Mesenchymal stem cell (in vitro differentiated cells and primary cell): ENCODE measurements at regions not wholly inside any gene's neighbourhood (a gene's known extent, or its start where the extent isn't known, plus 50 kb on each side); places are given as distances from the start of the nearest gene placed in this dataset.

Experiments used
- DNase-seq: peaks from one replicate; pipeline ENCODE4 v3.0.0-alpha.2; 2013
- H2AFZ ChIP-seq: one replicate; pipeline ENCODE4 v1.6.1; 2013; ENCODE audit warnings: low read depth, mild to moderate bottlenecking, control low read depth, inconsistent platforms, low read length, moderate library complexity
- H2AK5ac ChIP-seq: 2 replicates; pipeline ENCODE4 v1.6.1; 2013; ENCODE audit warnings: low read length, moderate library complexity, mild to moderate bottlenecking, inconsistent platforms; ENCODE audit not compliant: severe bottlenecking
- H2BK120ac ChIP-seq: one replicate; pipeline ENCODE4 v1.6.1; 2013; ENCODE audit warnings: low read depth, mild to moderate bottlenecking, inconsistent platforms, low read length, moderate library complexity
- H2BK12ac ChIP-seq, 2 experiments: one replicate each; pipeline ENCODE4 v1.6.1; 2013; ENCODE audit warnings: inconsistent platforms in 2 of 2, low read length in 2 of 2, mild to moderate bottlenecking in 2 of 2, moderate library complexity in 2 of 2, control low read depth in 1 of 2
- H2BK15ac ChIP-seq: one replicate; pipeline ENCODE4 v1.6.1; 2013; ENCODE audit warnings: mild to moderate bottlenecking, low read depth, inconsistent platforms; ENCODE audit not compliant: poor library complexity, severe bottlenecking
- H2BK5ac ChIP-seq: 2 replicates; pipeline ENCODE4 v1.6.1; 2013; ENCODE audit warnings: low read depth, mild to moderate bottlenecking, low read length, control low read depth, inconsistent platforms; ENCODE audit not compliant: poor library complexity, severe bottlenecking
- H3K14ac ChIP-seq, 2 experiments: one replicate each; pipeline ENCODE4 v1.6.1; 2013; ENCODE audit warnings: inconsistent platforms in 2 of 2, low read length in 2 of 2, control low read depth in 1 of 2, mild to moderate bottlenecking in 1 of 2, moderate library complexity in 1 of 2
- H3K18ac ChIP-seq, 2 experiments: one replicate each; pipeline ENCODE4 v1.6.1; 2013; ENCODE audit warnings: inconsistent platforms in 2 of 2, low read length in 2 of 2, control low read depth in 1 of 2, low read depth in 1 of 2, mild to moderate bottlenecking in 1 of 2
- H3K23ac ChIP-seq, 2 experiments: one replicate each; pipeline ENCODE4 v1.6.1; 2013; ENCODE audit warnings: inconsistent platforms in 2 of 2, low read length in 2 of 2, mild to moderate bottlenecking in 2 of 2, moderate library complexity in 2 of 2, control low read depth in 1 of 2
- H3K27ac ChIP-seq: 2 replicates; pipeline ENCODE4 v1.5.1; 2013; ENCODE audit warnings: mild to moderate bottlenecking, moderate library complexity, low read length, control low read depth, inconsistent platforms; ENCODE audit not compliant: poor library complexity, severe bottlenecking
- H3K27me3 ChIP-seq, 2 experiments: 2 replicates each; pipeline versions ENCODE4 v1.6.1 to v1.7.0; 2013; ENCODE audit warnings: low read length in 2 of 2, mild to moderate bottlenecking in 2 of 2, moderate library complexity in 2 of 2, control low read depth in 1 of 2, inconsistent platforms in 1 of 2; ENCODE audit not compliant: control insufficient read depth in 1 of 2, insufficient read depth in 1 of 2
- H3K36me3 ChIP-seq, 2 experiments: 2 replicates each; pipeline versions ENCODE4 v1.6.1 to v1.7.0; 2013; ENCODE audit warnings: low read length in 2 of 2, control low read depth in 1 of 2, inconsistent platforms in 1 of 2, low read depth in 1 of 2, mild to moderate bottlenecking in 1 of 2; ENCODE audit not compliant: insufficient read depth in 2 of 2, control insufficient read depth in 1 of 2
- H3K4ac ChIP-seq, 2 experiments: one replicate each; pipeline ENCODE4 v1.6.1; 2013; ENCODE audit warnings: inconsistent platforms in 2 of 2, low read length in 2 of 2, mild to moderate bottlenecking in 2 of 2, moderate library complexity in 2 of 2, control low read depth in 1 of 2, low read depth in 1 of 2
- H3K4me1 ChIP-seq: 2 replicates; pipeline ENCODE4 v1.6.1; 2013; ENCODE audit warnings: low read depth, low read length, control low read depth; ENCODE audit not compliant: control insufficient read depth, insufficient read depth
- H3K4me2 ChIP-seq: 2 replicates; pipeline ENCODE4 v1.6.1; 2013; ENCODE audit warnings: low read length, mild to moderate bottlenecking, inconsistent platforms; ENCODE audit not compliant: poor library complexity, severe bottlenecking
- H3K4me3 ChIP-seq, 2 experiments: 2 replicates each; pipeline versions ENCODE4 v1.5.1 to v1.7.0; 2013; ENCODE audit warnings: low read length in 2 of 2, mild to moderate bottlenecking in 2 of 2, control low read depth in 1 of 2, low read depth in 1 of 2; ENCODE audit not compliant: insufficient read depth in 1 of 2
- H3K79me1 ChIP-seq: replicated peaks from 2 replicates; pipeline ENCODE4 v1.6.1; 2013; ENCODE audit warnings: mild to moderate bottlenecking, control low read depth, low read length, inconsistent platforms; ENCODE audit not compliant: poor library complexity, severe bottlenecking
- H3K9ac ChIP-seq: 2 replicates; pipeline ENCODE4 v1.7.0; 2013; ENCODE audit warnings: mild to moderate bottlenecking, low read length, moderate library complexity
- H3K9me3 ChIP-seq: 2 replicates; pipeline ENCODE4 v1.7.0; 2013; ENCODE audit warnings: mild to moderate bottlenecking, low read length; ENCODE audit not compliant: control insufficient read depth
- H4K8ac ChIP-seq: one replicate; pipeline ENCODE4 v1.6.1; 2013; ENCODE audit warnings: inconsistent platforms, mild to moderate bottlenecking, low read length, moderate library complexity
- H4K91ac ChIP-seq: one replicate; pipeline ENCODE4 v1.6.1; 2013; ENCODE audit warnings: mild to moderate bottlenecking, low read length, inconsistent platforms
- WGBS: methylation state at CpG from one replicate; pipeline ENCODE4 v1.1.7; 2013; ENCODE audit warnings: mixed read lengths; 5-methylcytosine and 5-hydroxymethylcytosine counted together

- H3K27me3 ChIP-seq: no peaks in the 10 kb centered on the region
- no peaks in the 10 kb centered on the region for H3K79me1 ChIP-seq
- H2AK5ac ChIP-seq: no peak overlapping the region
- H4K91ac ChIP-seq: no peak overlapping the region
- DNase-seq: no peak
- H2BK120ac ChIP-seq: no peak overlapping the region
- H3K18ac ChIP-seq: no peak overlapping the region
- 88% methylated on average over 12 of the region's 12 CpGs for WGBS
- H2BK12ac ChIP-seq: no peak overlapping the region
- no peak overlapping the region for H3K4ac ChIP-seq
- H3K4me2 ChIP-seq: no peak overlapping the region
- no peaks in the 10 kb centered on the region for H3K4me1 ChIP-seq
- no peak overlapping the region for H3K14ac ChIP-seq
- H2BK5ac ChIP-seq: no peak overlapping the region
- H4K8ac ChIP-seq: no peak overlapping the region
- H3K23ac ChIP-seq: no peak overlapping the region
- H3K9ac ChIP-seq: no peak overlapping the region
- H3K4me3 ChIP-seq: no peak overlapping the region
- H3K9me3 ChIP-seq: peaks cover 4% of the 10 kb centered on the region
- no peaks in the 10 kb centered on the region for H3K36me3 ChIP-seq
- H3K27ac ChIP-seq: no peak overlapping the region
- H2AFZ ChIP-seq: no peak overlapping the region
- no peak overlapping the region for H2BK15ac ChIP-seq
These were observed 613.0 kb downstream of the NPHP4 start for GRCh38 chr1:5379176-5379759.

- Histone ChIP-seq H3K4me3 (no peak overlapping the region), H2BK12ac (no peak overlapping the region), H2BK15ac (no peak overlapping the region), H3K9me3 (peaks cover 18% of the 10 kb centered on the region), H3K23ac (no peak overlapping the region), H3K14ac (no peak overlapping the region), H3K18ac (no peak overlapping the region), H3K9ac (no peak overlapping the region), H2BK5ac (no peak overlapping the region), H2AK5ac (no peak overlapping the region), H2BK120ac (no peak overlapping the region), H4K8ac (no peak overlapping the region), H3K36me3 (no peaks in the 10 kb centered on the region), H3K4me1 (no peaks in the 10 kb centered on the region), H3K4ac (no peak overlapping the region), H3K27ac (no peak overlapping the region), H3K79me1 (no peaks in the 10 kb centered on the region), H2AFZ (no peak overlapping the region), H4K91ac (no peak overlapping the region), H3K4me2 (no peak overlapping the region), H3K27me3 (no peaks in the 10 kb centered on the region)
- DNase-seq: no peak
- 78% methylated on average over 6 of the region's 6 CpGs for WGBS
These were observed 615.5 kb downstream of the NPHP4 start for GRCh38 chr1:5376538-5377247.

- Histone ChIP-seq H2BK120ac (no peak overlapping the region), H3K23ac (no peak overlapping the region), H3K14ac (no peak overlapping the region), H2AFZ (no peak overlapping the region), H3K27ac (no peak overlapping the region), H3K36me3 (no peaks in the 10 kb centered on the region), H2AK5ac (no peak overlapping the region), H4K91ac (no peak overlapping the region), H3K18ac (no peak overlapping the region), H3K27me3 (no peaks in the 10 kb centered on the region), H3K9ac (no peak overlapping the region), H2BK5ac (no peak overlapping the region), H3K4ac (no peak overlapping the region), H3K4me3 (no peak overlapping the region), H3K4me2 (no peak overlapping the region), H3K4me1 (no peaks in the 10 kb centered on the region), H2BK12ac (no peak overlapping the region), H4K8ac (no peak overlapping the region), H3K79me1 (no peaks in the 10 kb centered on the region), H2BK15ac (no peak overlapping the region), H3K9me3 (peaks cover 17% of the 10 kb centered on the region)
- WGBS: 93% methylated on average over 5 of the region's 6 CpGs
- no peak for DNase-seq
These were observed 616.7 kb downstream of the NPHP4 start for GRCh38 chr1:5375481-5375880.

DNA sequence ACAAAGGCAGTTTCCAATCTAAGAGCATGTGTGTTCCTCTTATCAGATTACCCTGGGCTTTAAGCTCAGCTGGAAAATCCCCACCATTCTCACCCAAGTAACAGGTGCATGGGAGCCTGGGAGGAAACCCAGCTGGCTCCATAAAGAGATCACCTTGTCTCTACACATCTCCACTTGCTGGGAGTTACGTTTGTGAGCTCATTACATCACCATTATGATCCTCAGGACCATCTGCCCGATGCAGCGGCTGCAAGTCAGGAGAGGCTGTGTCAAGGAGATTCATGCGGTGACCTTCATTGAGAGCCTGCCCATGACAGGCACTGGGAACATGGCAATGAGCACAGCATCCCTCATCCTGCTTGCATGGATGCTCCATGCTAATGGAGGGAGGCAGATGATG, 618.0 kb downstream of the NPHP4 start:
- H3K27ac ChIP-seq: no peak overlapping the region
- H3K23ac ChIP-seq: no peak overlapping the region
- no peak overlapping the region for H2AK5ac ChIP-seq
- WGBS: 72% methylated on average over 4 of the region's 4 CpGs
- DNase-seq: no peak
- no peak overlapping the region for H4K91ac ChIP-seq
- H2BK15ac ChIP-seq: no peak overlapping the region
- H3K4ac ChIP-seq: no peak overlapping the region
- no peak overlapping the region for H3K14ac ChIP-seq
- H2BK12ac ChIP-seq: no peak overlapping the region
- no peak overlapping the region for H4K8ac ChIP-seq
- no peak overlapping the region for H3K4me2 ChIP-seq
- no peaks in the 10 kb centered on the region for H3K36me3 ChIP-seq
- no peak overlapping the region for H2AFZ ChIP-seq
- no peaks in the 10 kb centered on the region for H3K4me1 ChIP-seq
- no peak overlapping the region for H3K9ac ChIP-seq
- H2BK5ac ChIP-seq: no peak overlapping the region
- no peaks in the 10 kb centered on the region for H3K27me3 ChIP-seq
- H3K18ac ChIP-seq: no peak overlapping the region
- H3K79me1 ChIP-seq: no peaks in the 10 kb centered on the region
- no peak overlapping the region for H2BK120ac ChIP-seq
- H3K9me3 ChIP-seq: peaks cover 17% of the 10 kb centered on the region
- H3K4me3 ChIP-seq: no peak overlapping the region
